IPS-18c (cell line): ENCODE measurements at regions not wholly inside any gene's neighbourhood (a gene's known extent, or its start where the extent isn't known, plus 50 kb on each side); places are given as distances from the start of the nearest gene placed in this dataset.

Source experiments
- H3K4me3 ChIP-seq: 2 replicates; pipeline ENCODE4 v1.7.0; 2013; ENCODE audit warnings: low read depth, mild to moderate bottlenecking, low read length, moderate library complexity; ENCODE audit not compliant: insufficient read depth
- H3K9me3 ChIP-seq: one replicate; pipeline ENCODE4 v1.6.1; 2013; ENCODE audit warnings: mild to moderate bottlenecking, low read length, moderate library complexity; ENCODE audit not compliant: control insufficient read depth, insufficient read depth

- Histone ChIP-seq H3K4me3 (no peak overlapping the region), H3K9me3 (no peaks in the 10 kb centered on the region)
These were observed 52.8 kb upstream of the ADGRL4 start for GRCh38 chr1:79059341-79059740.
